ENCODE measurements at regions not wholly inside any gene's neighbourhood (a gene's known extent, or its start where the extent isn't known, plus 50 kb on each side); places are given as distances from the start of the nearest gene placed in this dataset.

- TF ChIP-seq CTCF (IDR thresholded peaks at IDR 0.05) = no peak
- no peak for TF ChIP-seq POLR2A (IDR thresholded peaks at IDR 0.05)
- TF ChIP-seq POLR2AphosphoS5 (IDR thresholded peaks at IDR 0.05) = no peak
- no peaks in the 10 kb centered on the region for H3K9me3 ChIP-seq
- no peaks in the 10 kb centered on the region for H3K4me1 ChIP-seq
- no peaks in the 10 kb centered on the region for H3K27me3 ChIP-seq
- H3K36me3 ChIP-seq = no peaks in the 10 kb centered on the region
- DNase-seq (ENCODE audit: low spot score in 2 of 2) = no peak
- intact Hi-C loops (cut with DNase I; ENCODE audit: low total_unique reads) = no loop called here
- H3K4me3 ChIP-seq = no peak overlapping the region
- no peak overlapping the region for H3K27ac ChIP-seq
Observed at GRCh38 chr12:13489246-13489645, 292.7 kb downstream of the EMP1 start.

GRCh38 chr12:13487326-13487725, 290.8 kb downstream of the EMP1 start:
- no peak overlapping the region for H3K27ac ChIP-seq
- no peak overlapping the region for H3K4me3 ChIP-seq
- no peak for DNase-seq (ENCODE audit: low spot score in 2 of 2)
- H3K9me3 ChIP-seq = no peaks in the 10 kb centered on the region
- TF ChIP-seq POLR2A (IDR thresholded peaks at IDR 0.05) (no peak), POLR2AphosphoS5 (IDR thresholded peaks at IDR 0.05) (no peak), CTCF (IDR thresholded peaks at IDR 0.05) (no peak)
- no peaks in the 10 kb centered on the region for H3K36me3 ChIP-seq
- no peaks in the 10 kb centered on the region for H3K4me1 ChIP-seq
- intact Hi-C loops (cut with DNase I; ENCODE audit: low total_unique reads) = no loop called here
- no peaks in the 10 kb centered on the region for H3K27me3 ChIP-seq

GRCh38 chr12:13486794-13487193, 290.3 kb downstream of the EMP1 start:
- no peak for DNase-seq (ENCODE audit: low spot score in 2 of 2)
- Histone ChIP-seq H3K4me1 (no peaks in the 10 kb centered on the region), H3K9me3 (no peaks in the 10 kb centered on the region), H3K36me3 (no peaks in the 10 kb centered on the region), H3K27ac (no peak overlapping the region), H3K27me3 (no peaks in the 10 kb centered on the region), H3K4me3 (no peak overlapping the region)
- intact Hi-C loops (cut with DNase I; ENCODE audit: low total_unique reads) = no loop called here
- no peak for TF ChIP-seq CTCF (IDR thresholded peaks at IDR 0.05)
- no peak for TF ChIP-seq POLR2A (IDR thresholded peaks at IDR 0.05)
- no peak for TF ChIP-seq POLR2AphosphoS5 (IDR thresholded peaks at IDR 0.05)

GRCh38 chr12:13478650-13479181, 282.2 kb downstream of the EMP1 start:
- Histone ChIP-seq H3K36me3 (no peaks in the 10 kb centered on the region), H3K27ac (no peak overlapping the region), H3K4me1 (no peaks in the 10 kb centered on the region), H3K4me3 (no peak overlapping the region), H3K27me3 (no peaks in the 10 kb centered on the region), H3K9me3 (no peaks in the 10 kb centered on the region)
- intact Hi-C loops (cut with DNase I; ENCODE audit: low total_unique reads) = no loop called here
- no peak for DNase-seq (ENCODE audit: low spot score in 2 of 2)
- TF ChIP-seq POLR2AphosphoS5 (IDR thresholded peaks at IDR 0.05) = no peak
- no peak for TF ChIP-seq POLR2A (IDR thresholded peaks at IDR 0.05)
- TF ChIP-seq CTCF (IDR thresholded peaks at IDR 0.05) = no peak

GRCh38 chr12:13474381-13474780, 277.9 kb downstream of the EMP1 start:
- no peaks in the 10 kb centered on the region for H3K27me3 ChIP-seq
- H3K4me1 ChIP-seq = no peaks in the 10 kb centered on the region
- DNase-seq (ENCODE audit: low spot score in 2 of 2) = no peak
- no peak for TF ChIP-seq CTCF (IDR thresholded peaks at IDR 0.05)
- TF ChIP-seq POLR2A (IDR thresholded peaks at IDR 0.05) = no peak
- no peak for TF ChIP-seq POLR2AphosphoS5 (IDR thresholded peaks at IDR 0.05)
- H3K36me3 ChIP-seq = no peaks in the 10 kb centered on the region
- H3K4me3 ChIP-seq = no peak overlapping the region
- no peak overlapping the region for H3K27ac ChIP-seq
- H3K9me3 ChIP-seq = no peaks in the 10 kb centered on the region
- intact Hi-C loops (cut with DNase I; ENCODE audit: low total_unique reads) = no loop called here

All from breast epithelium (tissue), 4 donors.